PC-3 (cell line): ENCODE measurements at regions not wholly inside any gene's neighbourhood (a gene's known extent, or its start where the extent isn't known, plus 50 kb on each side); places are given as distances from the start of the nearest gene placed in this dataset.

Source experiments
- ATAC-seq: fragments of 200-7000 bp; cut with Tn5 transposase; 2 replicates; pipeline ENCODE4 v1.9.1; 2020; ENCODE audit warnings: mild to moderate bottlenecking, moderate library complexity
- BruUV-seq: library from RNA; stranded (reverse); fragments of 400-500 nt; replicated peaks from 2 replicates; lab custom pipeline; 2021; lab: Mats Ljungman, UMichigan
- CTCF ChIA-PET: fragments of 300-600 bp; sonication (Branson Sonifier 250); formaldehyde crosslinking; loops from one replicate; lab custom pipeline; 2022; ENCODE audit warnings: antibody characterized with exemption; lab: Charles Lee
- POLR2A ChIA-PET: fragments of 300-600 bp; sonication (Branson Sonifier 250); formaldehyde crosslinking; loops from one replicate; lab custom pipeline; 2022; ENCODE audit warnings: antibody characterized with exemption; ENCODE audit not compliant: unreplicated experiment; lab: Charles Lee
- DNase-seq: peaks from one replicate; pipeline ENCODE4 v3.0.0-alpha.2; 2015
- H2AFZ ChIP-seq: fragments of 300-600 bp; sonication (generic); 2 replicates; pipeline ENCODE4 v1.6.0; 2016; ENCODE audit warnings: antibody characterized with exemption, low read length
- H3F3A ChIP-seq: fragments of 300-600 bp; sonication (generic); one replicate; pipeline ENCODE4 v1.6.0; 2017; ENCODE audit warnings: antibody characterized with exemption, low read length, control low read depth, mild to moderate bottlenecking; ENCODE audit not compliant: unreplicated experiment
- H3K27ac ChIP-seq: fragments of 300-600 bp; sonication (generic); 2 replicates; pipeline ENCODE4 v1.5.1; 2016; ENCODE audit warnings: mild to moderate bottlenecking, low read length
- H3K27me3 ChIP-seq: fragments of 300-600 bp; sonication (generic); 2 replicates; pipeline ENCODE4 v1.6.1; 2016; ENCODE audit warnings: low read length, mixed read lengths
- H3K36me3 ChIP-seq: fragments of 300-600 bp; sonication (generic); 2 replicates; pipeline ENCODE4 v1.6.1; 2016; ENCODE audit warnings: low read depth, mixed run types, low read length, mixed read lengths
- H3K4me1 ChIP-seq: fragments of 300-600 bp; sonication (generic); 2 replicates; pipeline ENCODE4 v1.5.1; 2016; ENCODE audit warnings: low read length; ENCODE audit not compliant: insufficient read depth
- H3K4me2 ChIP-seq: fragments of 300-600 bp; sonication (generic); 2 replicates; pipeline ENCODE4 v1.6.0; 2016; ENCODE audit warnings: low read length
- H3K4me3 ChIP-seq: fragments of 300-600 bp; sonication (generic); 2 replicates; pipeline ENCODE4 v1.5.1; 2016; ENCODE audit warnings: mild to moderate bottlenecking, low read length, mixed read lengths
- H3K79me2 ChIP-seq: fragments of 300-600 bp; sonication (generic); 2 replicates; pipeline ENCODE4 v1.6.1; 2017; ENCODE audit warnings: low read length, mixed read lengths
- H3K9ac ChIP-seq: fragments of 300-600 bp; sonication (generic); 2 replicates; pipeline ENCODE4 v1.6.0; 2016; ENCODE audit warnings: mild to moderate bottlenecking, low read length
- H3K9me2 ChIP-seq: fragments of 300-600 bp; sonication (generic); replicated peaks from 2 replicates; pipeline ENCODE4 v1.6.1; 2016; ENCODE audit warnings: mixed run types, low read length, mixed read lengths
- H3K9me3 ChIP-seq: fragments of 300-600 bp; sonication (generic); 2 replicates; pipeline ENCODE4 v1.6.1; 2016; ENCODE audit warnings: low read length, mixed read lengths
- H4K20me1 ChIP-seq: fragments of 300-600 bp; sonication (generic); 2 replicates; pipeline ENCODE4 v1.6.1; 2016; ENCODE audit warnings: low read length, mixed read lengths
- EZH2 ChIP-seq: fragments of 300-600 bp; sonication (generic); IDR thresholded peaks from one replicate; pipeline ENCODE4 v1.6.1; 2017; ENCODE audit warnings: antibody characterized with exemption, mild to moderate bottlenecking, low read length; ENCODE audit not compliant: unreplicated experiment
- EZH2phosphoT487 ChIP-seq: fragments of 300-600 bp; sonication (generic); IDR thresholded peaks from 2 replicates; pipeline ENCODE4 v1.6.1; 2018; ENCODE audit warnings: mild to moderate bottlenecking, antibody characterized with exemption, low read length, borderline replicate concordance
- intact Hi-C: fragments of 100-400 bp; cut with micrococcal nuclease; formaldehyde crosslinking; loops from 2 replicates; pipeline ENCODE4 v1.9.0; 2023
- TF ChIP-seq, protein P1 (sequence below): fragments of 300-600 bp; sonication (generic); conservative IDR thresholded peaks from 2 replicates; pipeline ENCODE4 v1.5.1; 2017; ENCODE audit warnings: antibody characterized with exemption, low read depth, mild to moderate bottlenecking, low read length

DNA sequence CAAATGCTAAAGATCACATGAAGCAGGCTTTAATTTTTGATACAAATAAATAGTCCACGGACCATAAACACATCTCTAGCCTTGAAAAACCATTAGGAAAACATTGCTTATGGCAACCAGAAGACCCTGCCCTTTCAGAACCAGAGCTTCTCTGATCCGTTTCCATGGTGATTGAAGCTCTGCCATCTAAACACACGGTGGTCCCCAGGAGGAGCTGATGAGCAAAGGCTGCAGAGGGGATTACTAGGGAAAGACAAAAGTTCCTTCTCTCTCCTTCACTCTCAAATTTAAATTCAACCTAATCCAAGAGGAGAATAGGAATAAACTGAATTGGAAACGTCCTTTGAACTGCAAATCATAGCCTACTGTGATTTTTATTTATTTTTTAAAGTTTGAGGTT, 122.0 kb upstream of the ATP10A start:
- H3K4me1 ChIP-seq, result no peaks in the 10 kb centered on the region
- H3K9ac ChIP-seq, result no peak overlapping the region
- H3K27me3 ChIP-seq, result peaks cover 11% of the 10 kb centered on the region
- H3K4me2 ChIP-seq, result no peak overlapping the region
- no peaks in the 10 kb centered on the region for H3K9me3 ChIP-seq
- ChIA-PET CTCF (no interaction called here), POLR2A (no interaction called here)
- no TSS peak for BruUV-seq
- H2AFZ ChIP-seq, result no peak overlapping the region
- no peak for TF ChIP-seq EZH2phosphoT487
- H3K27ac ChIP-seq, result no peak overlapping the region
- intact Hi-C loops, result no loop called here
- H3K4me3 ChIP-seq, result no peak overlapping the region
- DNase-seq, result no peak
- H3K36me3 ChIP-seq, result no peaks in the 10 kb centered on the region
- no peaks in the 10 kb centered on the region for H4K20me1 ChIP-seq
- H3K9me2 ChIP-seq, result no peaks in the 10 kb centered on the region
- H3K79me2 ChIP-seq, result no peaks in the 10 kb centered on the region
- H3F3A ChIP-seq, result no peaks in the 10 kb centered on the region
- no peak for ATAC-seq

DNA sequence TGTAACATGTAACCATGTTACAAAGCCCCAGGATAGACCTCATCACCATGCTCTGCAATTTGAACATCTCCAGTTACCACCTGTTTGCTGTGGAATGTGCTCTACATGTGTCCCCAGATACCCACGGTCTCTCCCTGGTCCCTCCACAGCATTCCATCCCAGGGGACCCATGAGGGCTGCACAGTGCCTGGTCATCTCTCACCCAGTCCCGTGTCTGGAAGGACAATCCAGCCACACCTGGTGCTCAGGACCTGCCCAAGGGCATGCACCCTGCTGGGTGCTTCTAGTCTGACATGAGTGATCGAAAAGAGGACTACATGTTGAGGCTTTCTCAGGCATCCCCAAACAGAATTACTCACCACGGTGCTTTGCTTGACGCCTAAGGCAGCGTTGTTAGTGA, 119.6 kb upstream of the ATP10A start:
- peaks cover 21% of the 10 kb centered on the region for H3K27me3 ChIP-seq
- H3K9me2 ChIP-seq, result no peaks in the 10 kb centered on the region
- H3K4me2 ChIP-seq, result no peak overlapping the region
- H3K4me3 ChIP-seq, result no peak overlapping the region
- TF ChIP-seq EZH2, result no peak
- TF ChIP-seq, protein P1, sequence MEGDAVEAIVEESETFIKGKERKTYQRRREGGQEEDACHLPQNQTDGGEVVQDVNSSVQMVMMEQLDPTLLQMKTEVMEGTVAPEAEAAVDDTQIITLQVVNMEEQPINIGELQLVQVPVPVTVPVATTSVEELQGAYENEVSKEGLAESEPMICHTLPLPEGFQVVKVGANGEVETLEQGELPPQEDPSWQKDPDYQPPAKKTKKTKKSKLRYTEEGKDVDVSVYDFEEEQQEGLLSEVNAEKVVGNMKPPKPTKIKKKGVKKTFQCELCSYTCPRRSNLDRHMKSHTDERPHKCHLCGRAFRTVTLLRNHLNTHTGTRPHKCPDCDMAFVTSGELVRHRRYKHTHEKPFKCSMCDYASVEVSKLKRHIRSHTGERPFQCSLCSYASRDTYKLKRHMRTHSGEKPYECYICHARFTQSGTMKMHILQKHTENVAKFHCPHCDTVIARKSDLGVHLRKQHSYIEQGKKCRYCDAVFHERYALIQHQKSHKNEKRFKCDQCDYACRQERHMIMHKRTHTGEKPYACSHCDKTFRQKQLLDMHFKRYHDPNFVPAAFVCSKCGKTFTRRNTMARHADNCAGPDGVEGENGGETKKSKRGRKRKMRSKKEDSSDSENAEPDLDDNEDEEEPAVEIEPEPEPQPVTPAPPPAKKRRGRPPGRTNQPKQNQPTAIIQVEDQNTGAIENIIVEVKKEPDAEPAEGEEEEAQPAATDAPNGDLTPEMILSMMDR, result no peak
- DNase-seq (no peak), ATAC-seq (no peak)
- no peaks in the 10 kb centered on the region for H3F3A ChIP-seq
- intact Hi-C loops, result no loop called here
- no peaks in the 10 kb centered on the region for H3K4me1 ChIP-seq
- no peaks in the 10 kb centered on the region for H4K20me1 ChIP-seq
- BruUV-seq, result no TSS peak
- ChIA-PET CTCF (no interaction called here), POLR2A (no interaction called here)
- no peak overlapping the region for H2AFZ ChIP-seq
- H3K27ac ChIP-seq, result no peak overlapping the region
- no peaks in the 10 kb centered on the region for H3K79me2 ChIP-seq
- H3K9me3 ChIP-seq, result no peaks in the 10 kb centered on the region
- no peaks in the 10 kb centered on the region for H3K36me3 ChIP-seq
- H3K9ac ChIP-seq, result no peak overlapping the region

DNA sequence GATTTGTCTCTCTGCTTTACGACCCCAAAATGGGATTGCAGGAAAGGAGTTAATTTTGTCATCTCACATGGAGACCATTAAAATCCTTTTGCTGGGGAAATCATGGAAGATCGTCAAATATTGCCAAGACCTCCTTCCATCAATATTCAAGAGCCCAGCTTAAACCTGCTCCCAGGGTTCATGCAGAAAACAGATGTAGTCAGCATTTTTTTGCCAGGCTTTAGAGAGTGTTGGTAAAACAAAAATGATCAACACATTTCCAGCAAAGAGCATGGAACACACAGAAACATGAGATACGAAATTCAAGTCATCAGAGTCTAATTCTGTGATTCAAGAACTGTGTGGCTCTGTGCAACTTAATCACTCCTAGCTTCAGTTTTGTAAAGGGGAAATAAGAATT, 118.0 kb upstream of the ATP10A start:
- intact Hi-C loops, result no loop called here
- no peaks in the 10 kb centered on the region for H4K20me1 ChIP-seq
- no TSS peak for BruUV-seq
- no peaks in the 10 kb centered on the region for H3K36me3 ChIP-seq
- DNase-seq (no peak), ATAC-seq (no peak)
- H3K9ac ChIP-seq, result no peak overlapping the region
- no peak overlapping the region for H3K4me2 ChIP-seq
- H3K27ac ChIP-seq, result no peak overlapping the region
- H3K9me3 ChIP-seq, result no peaks in the 10 kb centered on the region
- no peak overlapping the region for H3K4me3 ChIP-seq
- no peaks in the 10 kb centered on the region for H3K9me2 ChIP-seq
- H3K4me1 ChIP-seq, result no peaks in the 10 kb centered on the region
- POLR2A ChIA-PET, result no interaction called here
- CTCF ChIA-PET, result no interaction called here
- H3K79me2 ChIP-seq, result no peaks in the 10 kb centered on the region
- no peak overlapping the region for H2AFZ ChIP-seq
- no peaks in the 10 kb centered on the region for H3F3A ChIP-seq
- no peak for TF ChIP-seq EZH2
- TF ChIP-seq, protein P1, result no peak
- TF ChIP-seq EZH2phosphoT487, result no peak
- H3K27me3 ChIP-seq, result peaks cover 25% of the 10 kb centered on the region
